Muscle of leg (tissue), 3 donors: ENCODE measurements at regions not wholly inside any gene's neighbourhood (a gene's known extent, or its start where the extent isn't known, plus 50 kb on each side); places are given as distances from the start of the nearest gene placed in this dataset.

Source experiments
- DNase-seq: peaks from one replicate; pipeline ENCODE4 v3.0.0; 2013
- H3K27ac ChIP-seq: one replicate; pipeline ENCODE4 v1.5.1; 2013; ENCODE audit warnings: mild to moderate bottlenecking, low read length, control low read depth
- H3K27me3 ChIP-seq: one replicate; pipeline ENCODE4 v1.6.1; 2013; ENCODE audit warnings: low read length; ENCODE audit not compliant: control insufficient read depth, insufficient read depth
- H3K36me3 ChIP-seq: one replicate; pipeline ENCODE4 v1.6.1; 2013; ENCODE audit warnings: low read length; ENCODE audit not compliant: control insufficient read depth, insufficient read depth
- H3K4me1 ChIP-seq: one replicate; pipeline ENCODE4 v1.6.1; 2013; ENCODE audit warnings: low read length; ENCODE audit not compliant: control insufficient read depth, insufficient read depth
- H3K4me3 ChIP-seq: one replicate; pipeline ENCODE4 v1.5.1; 2013; ENCODE audit warnings: low read length, control low read depth
- H3K9me3 ChIP-seq: replicated peaks from 2 replicates; pipeline ENCODE4 v1.6.1; 2013; ENCODE audit warnings: low read depth, low read length; ENCODE audit not compliant: control insufficient read depth
- WGBS: methylation state at CpG from one replicate; pipeline ENCODE4 v1.1.5; 2013; ENCODE audit warnings: missing lambda C conversion rate; ENCODE audit not compliant: insufficient coverage; 5-methylcytosine and 5-hydroxymethylcytosine counted together

DNA sequence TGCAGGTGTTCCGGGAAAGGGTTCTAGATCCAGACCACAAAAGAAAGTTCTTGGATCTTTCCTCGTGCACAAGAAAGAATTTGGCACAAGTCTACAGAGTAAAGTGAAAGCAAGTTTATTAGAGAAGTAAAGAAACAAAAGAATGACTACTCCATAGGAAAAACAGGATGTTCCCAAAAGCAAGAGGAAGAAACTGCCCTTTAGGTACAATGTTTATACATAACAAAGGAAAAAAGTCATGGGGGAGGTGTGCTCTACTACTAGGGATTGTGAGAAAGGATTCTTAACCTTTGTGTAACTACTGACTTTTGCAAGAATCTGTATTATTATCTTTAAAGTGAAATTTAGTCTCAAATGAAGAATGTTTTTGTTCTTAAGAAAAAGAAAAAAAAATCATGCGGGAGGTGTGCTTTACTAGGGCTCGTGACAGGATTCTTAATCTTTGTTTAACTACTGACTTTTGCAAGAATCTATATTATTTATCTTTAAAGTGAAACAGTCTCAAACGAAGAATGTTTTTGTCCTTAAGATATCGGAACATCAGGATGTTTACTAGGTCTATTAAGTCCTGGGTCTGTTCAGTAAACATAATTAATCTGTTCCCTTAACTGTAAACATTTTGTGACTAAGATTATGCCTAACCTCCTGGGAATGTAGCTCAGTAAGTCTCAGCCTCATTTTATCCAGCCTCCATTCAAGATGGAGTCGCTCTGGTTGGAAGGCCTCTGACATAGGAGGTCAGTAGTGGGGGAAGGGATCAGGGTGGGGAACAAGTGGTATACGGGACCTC, 110.4 kb upstream of the BEND4 start:
- no peaks in the 10 kb centered on the region for H3K36me3 ChIP-seq
- no peak overlapping the region for H3K27ac ChIP-seq
- H3K27me3 ChIP-seq: no peaks in the 10 kb centered on the region
- no peaks in the 10 kb centered on the region for H3K4me1 ChIP-seq
- no peaks in the 10 kb centered on the region for H3K9me3 ChIP-seq
- DNase-seq: no peak
- WGBS: 83% methylated on average over 1 of the region's 8 CpGs
- H3K4me3 ChIP-seq: no peak overlapping the region

DNA sequence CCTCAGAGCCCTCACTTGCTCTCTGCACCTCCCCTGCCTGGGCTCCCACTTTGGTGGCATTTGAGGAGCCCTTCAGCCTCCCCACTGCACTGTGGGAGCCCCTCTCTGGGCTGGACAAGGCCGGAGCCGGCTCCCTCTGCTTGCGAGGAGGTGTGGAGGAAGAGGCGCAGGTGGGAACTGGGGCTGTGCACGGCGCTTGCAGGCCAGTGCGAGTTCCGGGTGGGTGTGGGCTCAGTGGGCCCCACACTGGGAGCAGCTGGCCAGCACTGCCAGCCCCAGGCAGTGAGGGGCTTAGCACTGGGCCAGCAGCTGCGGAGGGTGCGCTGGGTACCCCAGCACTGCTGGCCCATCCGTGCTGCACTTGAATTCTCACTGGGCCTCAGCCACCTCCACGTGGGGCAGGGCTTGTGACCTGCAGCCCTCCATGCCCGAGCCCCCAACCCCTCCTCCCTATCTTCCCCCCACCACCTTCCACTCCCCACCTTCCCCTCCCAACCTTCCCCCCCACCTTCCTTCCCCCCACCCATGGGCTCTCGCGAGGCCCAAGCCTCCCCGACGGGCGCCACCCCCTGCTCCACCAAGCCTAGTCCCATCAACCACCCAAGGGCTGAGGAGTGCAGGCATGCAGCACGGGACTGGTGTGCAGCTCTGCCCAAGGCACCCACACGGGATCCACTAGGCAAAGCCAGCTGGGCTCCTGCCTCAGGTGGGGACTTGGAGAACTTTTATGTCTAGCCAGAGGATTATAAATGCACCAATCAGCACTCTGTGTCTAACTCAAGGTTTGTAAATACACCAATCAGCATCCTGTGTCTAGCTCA, 113.5 kb upstream of the BEND4 start:
- Histone ChIP-seq H3K4me1 (no peaks in the 10 kb centered on the region), H3K4me3 (no peak overlapping the region), H3K27me3 (no peaks in the 10 kb centered on the region), H3K27ac (no peak overlapping the region), H3K9me3 (no peaks in the 10 kb centered on the region), H3K36me3 (no peaks in the 10 kb centered on the region)
- 92% methylated on average over 16 of the region's 20 CpGs for WGBS
- no peak for DNase-seq

- Histone ChIP-seq H3K27me3 (no peaks in the 10 kb centered on the region), H3K4me1 (no peaks in the 10 kb centered on the region), H3K36me3 (no peaks in the 10 kb centered on the region), H3K9me3 (no peaks in the 10 kb centered on the region), H3K4me3 (no peak overlapping the region), H3K27ac (no peak overlapping the region)
- WGBS: 100% methylated on average over 1 of the region's 3 CpGs
- DNase-seq: no peak
Observed at GRCh38 chr4:42267724-42268123, 115.3 kb upstream of the BEND4 start.

DNA sequence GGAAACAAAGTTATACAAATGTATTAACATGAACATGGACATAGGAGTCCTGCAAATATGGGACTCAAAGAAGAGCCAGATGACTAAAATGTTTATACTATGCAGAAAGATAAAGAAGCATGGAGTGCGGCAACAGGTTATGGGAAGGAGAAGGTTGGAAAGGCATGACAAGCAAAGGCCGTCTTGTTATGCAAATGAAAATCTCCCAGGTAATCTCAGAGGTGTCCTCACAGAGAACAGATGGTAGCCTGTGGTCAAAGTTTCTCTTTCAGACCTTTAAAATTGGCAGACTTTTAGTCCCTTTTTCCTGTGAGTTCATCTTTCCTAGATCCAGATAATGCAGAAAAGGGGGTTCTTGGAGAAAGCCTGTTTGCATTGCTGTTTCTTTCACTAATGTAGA, 116.4 kb upstream of the BEND4 start:
- DNase-seq: no peak
- no peaks in the 10 kb centered on the region for H3K27me3 ChIP-seq
- H3K4me3 ChIP-seq: no peak overlapping the region
- H3K9me3 ChIP-seq: no peaks in the 10 kb centered on the region
- no peaks in the 10 kb centered on the region for H3K36me3 ChIP-seq
- 100% methylated on average over 1 of the region's 2 CpGs for WGBS
- no peak overlapping the region for H3K27ac ChIP-seq
- no peaks in the 10 kb centered on the region for H3K4me1 ChIP-seq

- H3K9me3 ChIP-seq: no peaks in the 10 kb centered on the region
- 83% methylated on average over 1 of the region's 3 CpGs for WGBS
- no peaks in the 10 kb centered on the region for H3K4me1 ChIP-seq
- H3K27me3 ChIP-seq: no peaks in the 10 kb centered on the region
- H3K27ac ChIP-seq: no peak overlapping the region
- DNase-seq: no peak
- no peak overlapping the region for H3K4me3 ChIP-seq
- no peaks in the 10 kb centered on the region for H3K36me3 ChIP-seq
Observed at GRCh38 chr4:42271096-42271495, 118.6 kb upstream of the BEND4 start.

GRCh38 chr4:42277291-42277690, 120.0 kb upstream of the SHISA3 start:
- peaks cover 2% of the 10 kb centered on the region for H3K27me3 ChIP-seq
- H3K27ac ChIP-seq: no peak overlapping the region
- H3K4me1 ChIP-seq: no peaks in the 10 kb centered on the region
- no peaks in the 10 kb centered on the region for H3K9me3 ChIP-seq
- WGBS: no CpG with 5 or more reads among the region's 2 CpGs
- no peaks in the 10 kb centered on the region for H3K36me3 ChIP-seq
- DNase-seq: no peak
- H3K4me3 ChIP-seq: no peak overlapping the region

DNA sequence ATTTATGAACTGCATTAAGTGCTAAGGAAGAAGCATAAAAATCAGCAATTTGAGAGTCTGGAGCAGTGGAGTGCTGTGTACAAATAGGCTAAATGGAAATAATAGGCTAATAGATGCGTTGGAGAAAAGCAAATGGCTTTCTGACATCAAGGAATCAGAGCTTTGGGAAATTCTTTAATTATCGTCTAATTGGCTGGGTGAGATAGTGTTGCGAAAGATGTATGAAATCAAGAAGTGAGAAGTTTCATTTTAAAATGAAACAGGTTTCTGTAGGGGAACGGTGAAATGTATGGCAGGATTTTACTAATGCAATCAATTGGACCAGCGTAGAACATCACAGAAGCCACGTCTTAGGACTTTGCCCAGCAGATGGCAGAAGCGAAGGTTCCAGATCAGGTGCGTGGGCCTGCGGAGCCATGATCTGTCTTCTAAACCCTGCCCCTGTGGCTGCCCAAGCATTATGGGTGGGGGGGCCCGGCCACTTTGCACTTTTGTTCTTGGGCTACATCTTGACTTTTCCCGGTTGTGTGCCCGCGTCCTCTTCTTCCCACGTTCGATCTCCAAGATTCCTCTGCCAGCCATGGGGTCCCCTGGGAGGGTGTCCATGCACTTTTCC, 118.5 kb upstream of the SHISA3 start:
- Histone ChIP-seq H3K27me3 (peaks cover 2% of the 10 kb centered on the region), H3K9me3 (no peaks in the 10 kb centered on the region), H3K36me3 (no peaks in the 10 kb centered on the region), H3K4me3 (no peak overlapping the region), H3K27ac (no peak overlapping the region), H3K4me1 (no peaks in the 10 kb centered on the region)
- WGBS: 81% methylated on average over 13 of the region's 15 CpGs
- DNase-seq: no peak

GRCh38 chr4:42280327-42281095, 116.8 kb upstream of the SHISA3 start:
- Histone ChIP-seq H3K4me1 (no peaks in the 10 kb centered on the region), H3K27me3 (peaks cover 2% of the 10 kb centered on the region), H3K4me3 (no peak overlapping the region), H3K9me3 (no peaks in the 10 kb centered on the region), H3K36me3 (no peaks in the 10 kb centered on the region), H3K27ac (no peak overlapping the region)
- DNase-seq: peak; percentile 5
- WGBS: 75% methylated on average over 5 of the region's 11 CpGs

DNA sequence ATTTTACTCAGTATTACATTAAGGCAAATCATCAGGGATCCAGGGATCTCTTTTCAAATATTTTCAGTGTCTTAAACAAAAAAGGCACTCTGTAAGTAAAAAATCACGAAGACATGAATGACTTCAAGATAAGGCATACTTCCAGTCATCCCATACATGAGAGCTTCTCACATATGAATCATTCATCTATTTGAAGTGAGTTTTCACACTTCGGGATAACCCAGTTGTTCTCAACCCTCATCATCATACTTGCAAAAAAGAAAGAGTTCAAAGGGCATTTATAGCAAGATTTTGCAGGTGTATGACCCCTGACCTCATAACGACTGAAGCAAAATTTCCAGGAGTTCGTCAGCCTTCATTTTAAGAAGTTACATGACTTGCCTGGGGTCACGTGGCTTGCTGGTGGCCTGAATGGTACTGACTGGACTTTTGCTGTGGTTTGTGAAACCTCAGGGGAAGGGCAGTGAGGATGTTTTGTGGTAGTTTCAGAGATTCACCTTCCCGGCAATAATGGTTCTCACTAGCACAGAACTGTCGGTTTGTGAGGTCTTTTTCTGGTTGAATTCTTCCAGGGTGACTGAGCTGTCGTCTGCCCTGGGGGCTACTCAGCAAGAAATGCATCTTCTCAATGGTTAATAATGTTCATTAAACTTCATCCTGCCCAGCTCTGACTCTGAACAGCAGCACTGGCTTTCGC, 115.8 kb upstream of the SHISA3 start:
- Histone ChIP-seq H3K27me3 (peaks cover 2% of the 10 kb centered on the region), H3K27ac (no peak overlapping the region), H3K36me3 (no peaks in the 10 kb centered on the region), H3K4me3 (no peak overlapping the region), H3K4me1 (no peaks in the 10 kb centered on the region), H3K9me3 (no peaks in the 10 kb centered on the region)
- WGBS: 41% methylated on average over 5 of the region's 9 CpGs
- no peak for DNase-seq
